ENCODE measurements at regions not wholly inside any gene's neighbourhood (a gene's known extent, or its start where the extent isn't known, plus 50 kb on each side); places are given as distances from the start of the nearest gene placed in this dataset.

DNA sequence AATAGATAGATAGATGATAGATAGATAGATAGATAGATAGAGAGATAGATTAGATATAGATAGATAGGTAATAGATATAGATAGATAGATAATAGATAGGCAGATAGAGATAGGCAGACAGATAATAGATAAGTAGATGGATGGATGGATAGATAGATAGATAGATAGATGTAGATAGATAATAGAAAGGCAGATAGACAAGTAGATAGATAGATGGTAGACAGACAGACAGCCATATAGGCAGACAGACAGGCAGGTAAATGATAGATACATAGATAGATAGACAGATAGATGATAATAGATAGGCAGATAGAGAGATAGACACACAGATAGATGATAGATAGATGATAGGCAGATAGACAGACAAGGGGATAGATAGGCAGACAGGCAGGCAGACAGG lies 191.4 kb upstream of the TNRC6C start:
- Histone ChIP-seq H3K36me3 (ENCODE audit: control insufficient read depth in 2 of 3, insufficient read depth in 3 of 3, low read length in 3 of 3) (no peaks in the 10 kb centered on the region), H3K27me3 (ENCODE audit: control insufficient read depth in 2 of 2, insufficient read depth in 2 of 2, low read length in 2 of 2) (no peaks in the 10 kb centered on the region), H3K4me3 (ENCODE audit: low read length) (no peak overlapping the region), H3K9me3 (ENCODE audit: control insufficient read depth in 2 of 3, low read length in 3 of 3) (no peaks in the 10 kb centered on the region), H3K27ac (ENCODE audit: low read depth, low read length) (no peak overlapping the region), H3K4me1 (ENCODE audit: control insufficient read depth in 2 of 2, insufficient read depth in 2 of 2, low read length in 2 of 2) (peaks cover 0 to 1% of the 10 kb centered on the region in 2 donors)
- DNase-seq: no peak
- Mint-ChIP-seq H3K4me1 (peaks cover 0 to 2% (median under 1%) of the 10 kb centered on the region in 7 donors), H3K9me3 (peaks cover 0 to 1% (median 0%) of the 10 kb centered on the region in 11 donors), H3K27me3 (peaks cover 0 to 18% (median 0%) of the 10 kb centered on the region in 5 donors), H3K27ac (no peak overlapping the region), H3K36me3 (no peaks in the 10 kb centered on the region), H3K4me3 (no peak overlapping the region)
- ATAC-seq: no peak
- ChIA-PET POLR2A (no interaction called here), CTCF (no interaction called here)
- intact Hi-C loops (cut with micrococcal nuclease): no loop called here

DNA sequence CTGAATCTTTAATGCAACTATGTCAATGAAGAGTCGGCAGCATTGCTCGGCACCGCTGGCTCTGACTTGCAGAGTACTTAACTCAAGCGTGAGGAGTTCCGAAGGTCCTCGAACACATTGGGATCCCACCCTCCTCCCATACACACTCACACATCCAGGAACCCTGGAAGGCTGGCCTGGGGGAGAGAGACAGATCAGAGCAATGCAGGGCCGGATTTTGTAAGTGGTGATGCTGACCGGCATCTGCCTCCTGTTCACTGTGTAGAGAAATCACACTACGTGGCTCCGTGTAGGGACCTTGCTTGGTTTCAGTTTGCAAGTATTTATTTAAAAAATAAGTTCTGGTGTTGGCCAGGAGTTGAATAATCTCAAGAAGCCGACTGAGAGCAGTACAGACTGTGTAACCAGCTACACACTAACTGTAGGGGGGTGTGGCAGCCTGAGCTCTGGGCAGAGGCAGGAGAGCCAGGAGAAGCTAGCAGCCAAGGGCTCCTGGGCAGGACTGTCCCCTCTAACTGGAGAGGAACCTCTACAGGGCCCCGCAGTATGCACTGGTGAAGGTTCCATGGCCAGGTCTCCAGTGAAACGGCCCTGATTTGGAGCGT lies 190.2 kb upstream of the TNRC6C start:
- H3K27ac Mint-ChIP-seq: no peak overlapping the region
- no peak overlapping the region for H3K4me3 Mint-ChIP-seq
- no peak for DNase-seq
- CTCF ChIA-PET: interaction anchor here (1.4 to 2.0 kb wide), 2 partner anchors 189 to 245 kb away, joined by 3 to 13 read pairs; no protein-coding TSS in a partner anchor
- H3K4me3 ChIP-seq (ENCODE audit: low read length): no peak overlapping the region
- H3K4me1 ChIP-seq (ENCODE audit: control insufficient read depth in 2 of 2, insufficient read depth in 2 of 2, low read length in 2 of 2): peaks cover 7 to 9% of the 10 kb centered on the region in 2 donors
- no peak for ATAC-seq
- POLR2A ChIA-PET: no interaction called here
- H3K36me3 ChIP-seq (ENCODE audit: control insufficient read depth in 2 of 3, insufficient read depth in 3 of 3, low read length in 3 of 3): no peaks in the 10 kb centered on the region
- peaks cover 7 to 13% (median 12%) of the 10 kb centered on the region in 7 donors for H3K4me1 Mint-ChIP-seq
- no peaks in the 10 kb centered on the region for H3K9me3 ChIP-seq (ENCODE audit: control insufficient read depth in 2 of 3, low read length in 3 of 3)
- no peaks in the 10 kb centered on the region for H3K36me3 Mint-ChIP-seq
- H3K27me3 ChIP-seq (ENCODE audit: control insufficient read depth in 2 of 2, insufficient read depth in 2 of 2, low read length in 2 of 2): no peaks in the 10 kb centered on the region
- peaks cover 0 to 1% (median 0%) of the 10 kb centered on the region in 11 donors for H3K9me3 Mint-ChIP-seq
- H3K27ac ChIP-seq (ENCODE audit: low read depth, low read length): no peak overlapping the region
- intact Hi-C loops (cut with micrococcal nuclease): no loop called here
- H3K27me3 Mint-ChIP-seq: peaks cover 0 to 25% (median 0%) of the 10 kb centered on the region in 5 donors

DNA sequence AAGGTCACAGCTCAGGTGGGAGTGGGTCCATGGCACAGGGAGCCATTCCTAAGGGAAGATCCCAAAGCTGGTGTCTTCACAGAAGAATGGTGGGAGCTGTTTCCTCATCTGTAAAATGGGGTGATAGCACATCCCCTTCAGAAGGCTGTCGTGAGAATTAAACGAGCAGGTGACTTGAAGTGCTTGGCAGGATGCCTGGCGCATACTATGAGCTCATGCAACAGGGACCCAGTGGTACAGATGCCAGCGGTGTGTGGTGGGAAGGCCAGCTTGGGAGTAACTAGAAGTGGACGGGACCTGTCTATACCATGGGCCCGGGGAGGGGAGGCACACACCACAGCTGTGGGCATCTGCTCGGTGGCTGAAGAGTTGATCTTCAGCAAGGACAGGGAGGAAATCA lies 189.3 kb upstream of the TNRC6C start:
- DNase-seq: no peak
- H3K4me1 Mint-ChIP-seq: peaks cover 7 to 15% (median 13%) of the 10 kb centered on the region in 7 donors
- no peaks in the 10 kb centered on the region for H3K36me3 Mint-ChIP-seq
- no peak overlapping the region for H3K4me3 Mint-ChIP-seq
- peaks cover 0 to 17% (median 0%) of the 10 kb centered on the region in 5 donors for H3K27me3 Mint-ChIP-seq
- Histone ChIP-seq H3K27ac (ENCODE audit: low read depth, low read length) (no peak overlapping the region), H3K4me1 (ENCODE audit: control insufficient read depth in 2 of 2, insufficient read depth in 2 of 2, low read length in 2 of 2) (peaks cover 7 to 9% of the 10 kb centered on the region in 2 donors), H3K9me3 (ENCODE audit: control insufficient read depth in 2 of 3, low read length in 3 of 3) (no peaks in the 10 kb centered on the region), H3K4me3 (ENCODE audit: low read length) (no peak overlapping the region), H3K27me3 (ENCODE audit: control insufficient read depth in 2 of 2, insufficient read depth in 2 of 2, low read length in 2 of 2) (no peaks in the 10 kb centered on the region), H3K36me3 (ENCODE audit: control insufficient read depth in 2 of 3, insufficient read depth in 3 of 3, low read length in 3 of 3) (no peaks in the 10 kb centered on the region)
- no peak overlapping the region for H3K27ac Mint-ChIP-seq
- peaks cover 0 to 1% (median 0%) of the 10 kb centered on the region in 11 donors for H3K9me3 Mint-ChIP-seq
- intact Hi-C loops (cut with micrococcal nuclease): no loop called here
- POLR2A ChIA-PET: interaction anchor here (1.5 kb wide), 1 partner anchor 189 kb away, joined by 4 read pairs; the partner anchor contains the start of gene TNRC6C
- ATAC-seq: no peak
- CTCF ChIA-PET: interaction anchor here (1.4 to 2.0 kb wide), 2 partner anchors 188 to 244 kb away, joined by 3 to 13 read pairs; no protein-coding TSS in a partner anchor

DNA sequence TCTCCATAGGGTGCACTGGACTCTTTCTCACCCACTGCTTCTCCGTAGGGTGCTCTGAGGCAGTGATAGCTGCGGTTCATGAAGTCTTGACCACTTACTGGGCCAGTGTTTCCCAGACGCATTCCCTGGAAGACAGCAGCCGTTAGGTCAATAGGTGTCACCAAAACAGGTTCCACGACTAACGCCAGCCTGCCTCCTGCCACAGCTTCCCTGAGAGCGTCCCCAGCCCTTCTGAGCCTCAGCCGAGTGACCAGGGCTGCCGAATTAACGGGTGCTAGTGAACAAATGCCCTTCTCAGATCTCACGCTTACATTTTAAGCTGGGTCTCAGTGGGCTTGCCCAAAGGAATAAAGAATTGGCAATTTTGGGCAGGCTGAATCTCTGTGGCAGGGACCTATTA lies 188.7 kb upstream of the TNRC6C start:
- Histone ChIP-seq H3K27me3 (ENCODE audit: control insufficient read depth in 2 of 2, insufficient read depth in 2 of 2, low read length in 2 of 2) (no peaks in the 10 kb centered on the region), H3K9me3 (ENCODE audit: control insufficient read depth in 2 of 3, low read length in 3 of 3) (no peaks in the 10 kb centered on the region), H3K4me1 (ENCODE audit: control insufficient read depth in 2 of 2, insufficient read depth in 2 of 2, low read length in 2 of 2) (peaks cover 7 to 9% of the 10 kb centered on the region in 2 donors), H3K27ac (ENCODE audit: low read depth, low read length) (no peak overlapping the region), H3K4me3 (ENCODE audit: low read length) (no peak overlapping the region), H3K36me3 (ENCODE audit: control insufficient read depth in 2 of 3, insufficient read depth in 3 of 3, low read length in 3 of 3) (no peaks in the 10 kb centered on the region)
- DNase-seq (no peak), ATAC-seq (no peak)
- H3K27me3 Mint-ChIP-seq: peaks cover 0 to 17% (median 0%) of the 10 kb centered on the region in 5 donors
- H3K4me3 Mint-ChIP-seq: no peak overlapping the region
- POLR2A ChIA-PET: interaction anchor here (1.5 kb wide), 1 partner anchor 188 kb away, joined by 4 read pairs; the partner anchor contains the start of gene TNRC6C
- peaks cover 0 to 1% (median 0%) of the 10 kb centered on the region in 11 donors for H3K9me3 Mint-ChIP-seq
- CTCF ChIA-PET: interaction anchor here (1.4 to 2.0 kb wide), 2 partner anchors 187 to 244 kb away, joined by 3 to 13 read pairs; no protein-coding TSS in a partner anchor
- H3K27ac Mint-ChIP-seq: no peak overlapping the region
- intact Hi-C loops (cut with micrococcal nuclease): loop anchor here in 1 of 2 donors (5.0 kb wide), 1 partner anchor 113 kb away; no protein-coding TSS in a partner anchor
- H3K4me1 Mint-ChIP-seq: peaks cover 10 to 15% (median 13%) of the 10 kb centered on the region in 7 donors
- H3K36me3 Mint-ChIP-seq: no peaks in the 10 kb centered on the region

DNA sequence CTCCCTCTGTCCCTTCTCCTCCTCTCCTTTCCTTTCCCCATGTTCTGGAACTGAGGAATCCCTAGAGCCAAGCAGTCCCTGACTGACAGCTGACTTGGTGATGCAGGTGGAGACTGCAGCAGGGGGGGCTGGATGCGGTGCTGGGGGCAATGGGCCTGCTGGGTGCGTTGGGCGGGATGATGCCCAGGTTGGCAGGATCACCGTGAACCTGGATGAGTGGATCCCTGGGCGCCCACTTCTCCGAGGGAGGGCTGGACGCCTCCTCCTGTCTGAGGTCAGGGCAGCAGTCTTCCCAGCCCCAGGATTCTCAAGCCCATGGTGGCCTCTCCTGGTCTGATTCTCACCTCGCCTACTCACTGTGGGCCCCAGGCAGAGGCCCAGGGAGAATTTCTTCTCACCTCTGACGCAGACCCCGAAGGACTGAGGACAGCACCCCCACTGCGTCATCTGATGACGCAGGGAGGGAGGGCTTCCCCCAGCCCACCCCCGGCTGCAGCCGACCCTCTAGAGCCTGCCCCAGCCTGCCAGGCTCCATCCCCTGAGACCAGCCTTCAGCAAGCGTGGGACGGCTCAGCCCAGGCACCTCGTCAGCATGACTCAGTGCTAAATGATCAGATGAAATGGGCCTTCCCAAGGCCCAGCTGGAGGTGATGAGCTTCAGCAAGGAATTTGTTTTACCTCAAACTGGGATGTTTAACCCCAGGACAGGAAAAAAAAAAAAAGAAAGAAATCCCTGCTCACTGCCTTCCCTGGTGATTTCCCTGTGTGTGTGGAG lies 188.0 kb upstream of the TNRC6C start:
- peaks cover 12 to 15% (median 13%) of the 10 kb centered on the region in 7 donors for H3K4me1 Mint-ChIP-seq
- H3K27me3 Mint-ChIP-seq: peaks cover 0 to 17% (median 0%) of the 10 kb centered on the region in 5 donors
- H3K27ac Mint-ChIP-seq: peak overlapping the region in 1 of 9 donors; percentile 14
- intact Hi-C loops (cut with micrococcal nuclease): loop anchor here in 1 of 2 donors (5.0 kb wide), 1 partner anchor 112 kb away; no protein-coding TSS in a partner anchor
- ATAC-seq (no peak), DNase-seq (no peak)
- no peaks in the 10 kb centered on the region for H3K36me3 Mint-ChIP-seq
- Histone ChIP-seq H3K36me3 (ENCODE audit: control insufficient read depth in 2 of 3, insufficient read depth in 3 of 3, low read length in 3 of 3) (no peaks in the 10 kb centered on the region), H3K9me3 (ENCODE audit: control insufficient read depth in 2 of 3, low read length in 3 of 3) (no peaks in the 10 kb centered on the region), H3K27ac (ENCODE audit: low read depth, low read length) (no peak overlapping the region), H3K27me3 (ENCODE audit: control insufficient read depth in 2 of 2, insufficient read depth in 2 of 2, low read length in 2 of 2) (no peaks in the 10 kb centered on the region), H3K4me3 (ENCODE audit: low read length) (no peak overlapping the region), H3K4me1 (ENCODE audit: control insufficient read depth in 2 of 2, insufficient read depth in 2 of 2, low read length in 2 of 2) (peaks cover 7 to 9% of the 10 kb centered on the region in 2 donors)
- H3K4me3 Mint-ChIP-seq: no peak overlapping the region
- ChIA-PET POLR2A (interaction anchor here (1.5 to 3.8 kb wide), 2 partner anchors 187 to 188 kb away, joined by 4 to 16 read pairs; partner anchors contain the start of gene TNRC6C), CTCF (interaction anchor here (0.7 to 4.8 kb wide), 3 partner anchors 107 to 248 kb away, joined by 3 to 61 read pairs (median 3); no protein-coding TSS in a partner anchor)
- H3K9me3 Mint-ChIP-seq: peaks cover 0 to 1% (median 0%) of the 10 kb centered on the region in 11 donors

DNA sequence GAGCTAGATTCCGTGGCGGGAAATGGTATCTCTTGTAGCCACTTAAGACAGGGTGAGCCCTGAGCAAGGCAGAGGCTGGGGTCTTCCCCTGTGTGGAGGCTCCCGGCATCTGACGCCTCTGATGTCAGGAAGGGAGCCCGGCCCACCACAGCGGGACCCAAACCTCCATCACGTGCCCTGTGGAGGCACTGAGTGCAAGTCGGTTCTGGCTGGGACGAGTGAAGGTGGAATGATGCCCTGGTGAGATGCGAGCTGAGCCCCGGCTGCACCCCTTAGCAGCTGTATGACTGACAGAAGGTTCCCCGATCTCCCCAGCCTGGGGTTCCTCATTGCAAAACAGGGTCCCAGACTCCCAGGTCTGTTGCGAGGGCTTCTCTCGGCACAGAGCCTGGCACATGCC lies 187.4 kb upstream of the TNRC6C start:
- POLR2A ChIA-PET: interaction anchor here (3.8 kb wide), 1 partner anchor 187 kb away, joined by 16 read pairs; the partner anchor contains the start of gene TNRC6C
- ATAC-seq (no peak), DNase-seq (no peak)
- Mint-ChIP-seq H3K9me3 (peaks cover 0 to 1% (median 0%) of the 10 kb centered on the region in 11 donors), H3K27ac (no peak overlapping the region), H3K4me1 (peaks cover 12 to 15% (median 13%) of the 10 kb centered on the region in 7 donors), H3K27me3 (peaks cover 0 to 17% (median 0%) of the 10 kb centered on the region in 5 donors), H3K36me3 (no peaks in the 10 kb centered on the region), H3K4me3 (no peak overlapping the region)
- intact Hi-C loops (cut with micrococcal nuclease): loop anchor here in 1 of 2 donors (5.0 kb wide), 1 partner anchor 111 kb away; no protein-coding TSS in a partner anchor
- H3K4me1 ChIP-seq (ENCODE audit: control insufficient read depth in 2 of 2, insufficient read depth in 2 of 2, low read length in 2 of 2): peaks cover 7 to 9% of the 10 kb centered on the region in 2 donors
- H3K4me3 ChIP-seq (ENCODE audit: low read length): no peak overlapping the region
- no peaks in the 10 kb centered on the region for H3K36me3 ChIP-seq (ENCODE audit: control insufficient read depth in 2 of 3, insufficient read depth in 3 of 3, low read length in 3 of 3)
- no peak overlapping the region for H3K27ac ChIP-seq (ENCODE audit: low read depth, low read length)
- CTCF ChIA-PET: interaction anchor here (0.7 to 4.8 kb wide), 4 partner anchors 108 to 247 kb away, joined by 3 to 61 read pairs (median 4); partner anchors contain the start of gene TNRC6C
- no peaks in the 10 kb centered on the region for H3K27me3 ChIP-seq (ENCODE audit: control insufficient read depth in 2 of 2, insufficient read depth in 2 of 2, low read length in 2 of 2)
- no peaks in the 10 kb centered on the region for H3K9me3 ChIP-seq (ENCODE audit: control insufficient read depth in 2 of 3, low read length in 3 of 3)
